ENCODE measurements at regions not wholly inside any gene's neighbourhood (a gene's known extent, or its start where the extent isn't known, plus 50 kb on each side); places are given as distances from the start of the nearest gene placed in this dataset.

DNA sequence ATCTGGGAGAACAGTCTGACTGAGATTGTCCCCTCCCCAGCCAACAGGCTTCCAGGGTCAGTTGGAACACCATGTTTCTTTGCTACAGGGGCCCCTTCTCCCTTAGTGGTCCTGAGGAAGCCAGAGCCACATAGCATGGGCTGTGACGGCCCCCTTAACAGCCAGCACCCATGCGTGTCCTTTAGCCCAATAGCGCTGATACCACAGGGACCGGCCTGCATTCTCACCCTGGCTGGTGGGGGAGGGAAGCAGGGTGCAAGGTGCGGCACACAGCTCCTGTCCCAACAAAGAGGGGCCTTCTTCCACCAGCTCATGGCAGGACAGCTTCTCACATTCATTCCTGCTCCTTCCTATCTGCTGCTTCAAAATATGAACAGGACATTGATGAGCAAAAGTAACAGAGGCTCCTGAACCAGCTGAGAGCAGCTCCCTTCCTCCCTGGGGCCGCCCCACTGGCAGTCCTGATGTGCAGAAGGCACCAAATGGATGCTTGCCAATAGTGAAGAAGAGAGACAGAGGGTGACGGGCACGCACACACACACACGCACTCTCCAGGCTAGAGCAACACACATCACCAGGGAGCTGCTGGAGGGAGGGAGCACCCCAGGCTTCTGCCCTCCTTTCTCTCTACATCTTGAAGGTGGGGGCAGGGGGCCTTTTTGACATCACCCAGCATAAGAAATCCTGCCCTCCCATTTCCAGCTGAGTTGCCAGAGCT lies 99.4 kb downstream of the CRYAA start:
- TF ChIP-seq, protein P1, sequence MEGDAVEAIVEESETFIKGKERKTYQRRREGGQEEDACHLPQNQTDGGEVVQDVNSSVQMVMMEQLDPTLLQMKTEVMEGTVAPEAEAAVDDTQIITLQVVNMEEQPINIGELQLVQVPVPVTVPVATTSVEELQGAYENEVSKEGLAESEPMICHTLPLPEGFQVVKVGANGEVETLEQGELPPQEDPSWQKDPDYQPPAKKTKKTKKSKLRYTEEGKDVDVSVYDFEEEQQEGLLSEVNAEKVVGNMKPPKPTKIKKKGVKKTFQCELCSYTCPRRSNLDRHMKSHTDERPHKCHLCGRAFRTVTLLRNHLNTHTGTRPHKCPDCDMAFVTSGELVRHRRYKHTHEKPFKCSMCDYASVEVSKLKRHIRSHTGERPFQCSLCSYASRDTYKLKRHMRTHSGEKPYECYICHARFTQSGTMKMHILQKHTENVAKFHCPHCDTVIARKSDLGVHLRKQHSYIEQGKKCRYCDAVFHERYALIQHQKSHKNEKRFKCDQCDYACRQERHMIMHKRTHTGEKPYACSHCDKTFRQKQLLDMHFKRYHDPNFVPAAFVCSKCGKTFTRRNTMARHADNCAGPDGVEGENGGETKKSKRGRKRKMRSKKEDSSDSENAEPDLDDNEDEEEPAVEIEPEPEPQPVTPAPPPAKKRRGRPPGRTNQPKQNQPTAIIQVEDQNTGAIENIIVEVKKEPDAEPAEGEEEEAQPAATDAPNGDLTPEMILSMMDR (IDR thresholded peaks at IDR 0.05), result no peak
- no peak for TF ChIP-seq POLR2A (IDR thresholded peaks at IDR 0.05)

Data from uterus (tissue), 2 donors.